Stimulated activated CD8-positive, alpha-beta memory T cell treated with anti-CD3 and anti-CD28 coated beads, Interleukin-4, amount 100 ng/mL, for 24 hours (primary cell): ENCODE measurements at regions not wholly inside any gene's neighbourhood (a gene's known extent, or its start where the extent isn't known, plus 50 kb on each side); places are given as distances from the start of the nearest gene placed in this dataset.
"Not testable (repeated sequence)": the region's sequence is repeated elsewhere in the genome, so short reads cannot be mapped to it uniquely, and the experiment has no call there.

Source experiments
- DNase-seq: peaks from one replicate; pipeline ENCODE4 v3.0.0-alpha.2; 2020; ENCODE audit warnings: low read depth

GRCh38 chr13:48583859-48584311, 51.0 kb upstream of the RCBTB2 start:
- no peak for DNase-seq

DNA sequence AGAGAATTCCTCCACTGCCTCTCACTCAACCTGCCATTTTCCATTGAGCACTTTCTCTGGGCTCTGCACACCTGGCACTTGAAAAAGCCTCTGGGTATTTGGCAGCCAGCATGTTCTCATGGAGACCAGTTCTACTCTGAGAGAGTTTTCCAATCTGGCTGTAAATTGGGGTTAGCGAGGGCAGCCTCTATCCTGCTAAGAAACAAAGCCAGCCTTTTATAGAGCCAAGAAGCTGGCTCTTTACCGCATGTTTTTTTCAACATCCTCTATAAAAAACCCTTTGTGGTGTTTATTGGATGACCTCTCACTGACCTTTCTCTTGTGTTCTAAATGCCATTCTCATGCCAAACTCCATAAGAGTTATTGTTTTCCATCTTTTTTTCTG, 52.6 kb upstream of the RCBTB2 start:
- no peak for DNase-seq

DNA sequence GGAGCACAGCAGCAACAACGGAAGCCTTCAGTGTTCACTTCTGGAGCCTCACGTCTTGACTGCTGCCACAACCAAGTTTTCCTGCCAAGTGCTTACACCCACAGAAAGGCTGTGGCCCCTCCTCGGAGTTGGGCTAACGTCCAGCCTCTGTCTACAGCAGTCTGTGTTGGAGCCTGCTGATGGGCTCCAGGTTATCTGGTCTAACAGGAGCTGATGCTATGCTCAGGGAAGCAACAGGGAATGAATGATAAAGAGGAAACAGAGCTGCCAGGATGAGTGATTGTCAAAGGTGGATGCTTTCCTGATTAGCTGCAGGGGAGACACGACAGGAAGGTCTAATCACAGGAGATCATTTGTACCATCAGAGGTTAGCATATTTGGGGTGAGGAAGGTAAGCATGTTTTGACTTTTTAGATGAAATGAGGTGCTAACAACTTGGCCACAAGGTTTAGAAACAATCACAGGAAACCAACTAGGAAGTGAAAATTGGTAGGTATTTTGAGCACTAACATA, 53.8 kb upstream of the RCBTB2 start:
- no peak for DNase-seq

DNA sequence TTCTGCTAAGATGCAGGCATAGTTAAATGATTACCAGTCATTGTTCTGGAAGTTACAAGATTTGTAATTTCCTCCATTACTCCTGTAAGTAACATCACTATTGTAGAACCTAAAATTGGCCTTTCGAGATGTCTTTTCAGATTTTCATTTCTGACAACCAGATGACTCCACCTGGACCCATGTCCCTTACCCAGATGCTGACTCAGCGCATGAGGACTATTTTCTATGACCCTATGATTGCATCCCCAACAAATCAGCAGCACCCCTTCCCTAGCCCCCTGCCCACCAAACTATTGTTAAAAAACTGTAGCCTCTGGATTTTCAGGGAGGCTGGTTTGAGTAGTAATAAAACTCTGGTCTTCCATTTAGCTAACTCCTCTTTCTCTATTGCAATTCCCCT, 55.2 kb upstream of the RCBTB2 start:
- no peak for DNase-seq

DNA sequence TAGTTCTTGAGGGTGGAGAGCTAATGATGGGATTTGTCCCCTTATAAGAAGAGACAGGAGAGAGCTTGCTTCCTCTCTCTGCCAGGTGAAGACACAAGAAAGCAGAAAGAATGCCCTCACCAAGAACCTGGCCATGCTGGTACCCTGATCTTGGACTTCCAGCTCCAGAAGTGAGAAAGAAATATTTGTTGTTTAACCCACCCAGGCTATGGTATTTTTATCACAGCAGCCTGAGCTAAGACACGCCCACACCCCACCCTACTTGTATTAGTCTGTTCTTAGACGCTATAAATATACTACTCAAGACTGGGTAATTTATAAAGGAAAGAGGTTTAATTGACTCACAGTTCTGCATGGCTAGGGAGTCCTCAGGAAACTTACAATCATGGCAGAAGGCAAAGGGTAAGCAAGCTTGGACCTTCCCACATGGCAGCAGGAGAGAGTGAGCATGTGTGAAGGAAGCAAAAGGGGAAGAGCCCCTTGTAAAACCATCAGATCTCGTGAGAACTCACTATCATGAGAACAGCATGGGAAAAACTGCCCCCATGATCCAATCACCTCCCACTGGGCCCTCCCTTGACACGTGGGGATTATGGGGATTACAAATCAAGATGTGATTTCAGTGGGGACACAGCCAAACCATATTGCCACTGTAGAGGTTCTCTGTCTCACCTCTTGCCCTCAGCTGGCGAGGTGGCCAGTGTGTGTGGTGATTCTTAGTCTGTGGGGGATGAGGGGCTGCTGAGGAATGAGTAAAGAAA, 57.4 kb upstream of the RCBTB2 start:
- no peak for DNase-seq

DNA sequence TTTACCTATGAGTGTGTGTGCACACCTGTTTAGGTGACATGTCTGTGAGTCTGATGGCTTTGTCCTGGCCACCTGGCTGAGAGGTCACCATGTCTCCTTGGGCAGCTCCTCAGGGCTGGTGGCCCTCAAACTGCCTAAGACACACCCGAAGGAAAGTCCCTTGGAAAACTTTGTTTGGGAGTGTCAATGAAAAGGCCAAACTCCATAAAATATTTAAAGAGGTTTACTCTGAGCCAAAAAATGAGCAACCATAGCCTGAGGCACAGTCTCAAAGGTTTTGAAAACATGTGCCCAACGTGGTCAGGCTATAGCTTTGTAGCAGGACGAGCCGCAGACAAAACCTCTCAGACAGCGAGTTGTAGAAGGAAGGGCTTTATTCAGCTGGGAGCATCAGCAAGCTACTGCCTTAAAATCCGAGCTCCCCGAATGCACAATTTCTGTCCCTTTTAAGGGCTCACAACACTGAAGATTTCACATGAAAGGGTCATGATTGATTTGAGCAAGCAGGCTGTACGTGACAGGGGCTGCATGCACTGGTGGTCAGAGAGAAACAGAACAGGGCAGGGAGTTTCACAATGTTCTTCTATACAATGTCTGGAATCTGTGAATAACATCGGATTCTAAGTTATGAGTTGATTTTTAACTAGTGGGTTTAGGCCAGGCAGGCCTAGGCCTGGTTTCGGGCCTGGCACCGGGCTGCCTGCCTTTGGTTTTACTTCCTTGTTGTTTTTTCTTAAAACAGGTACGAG, 58.4 kb upstream of the RCBTB2 start:
- not testable (repeated sequence) for DNase-seq

GRCh38 chr13:48591889-48592687, 59.2 kb upstream of the RCBTB2 start:
- DNase-seq: no peak

- no peak for DNase-seq
Observed at GRCh38 chr13:48592688-48593049, 59.8 kb upstream of the RCBTB2 start.

GRCh38 chr13:48593536-48593935, 60.2 kb upstream of the CYSLTR2 start:
- no peak for DNase-seq

DNA sequence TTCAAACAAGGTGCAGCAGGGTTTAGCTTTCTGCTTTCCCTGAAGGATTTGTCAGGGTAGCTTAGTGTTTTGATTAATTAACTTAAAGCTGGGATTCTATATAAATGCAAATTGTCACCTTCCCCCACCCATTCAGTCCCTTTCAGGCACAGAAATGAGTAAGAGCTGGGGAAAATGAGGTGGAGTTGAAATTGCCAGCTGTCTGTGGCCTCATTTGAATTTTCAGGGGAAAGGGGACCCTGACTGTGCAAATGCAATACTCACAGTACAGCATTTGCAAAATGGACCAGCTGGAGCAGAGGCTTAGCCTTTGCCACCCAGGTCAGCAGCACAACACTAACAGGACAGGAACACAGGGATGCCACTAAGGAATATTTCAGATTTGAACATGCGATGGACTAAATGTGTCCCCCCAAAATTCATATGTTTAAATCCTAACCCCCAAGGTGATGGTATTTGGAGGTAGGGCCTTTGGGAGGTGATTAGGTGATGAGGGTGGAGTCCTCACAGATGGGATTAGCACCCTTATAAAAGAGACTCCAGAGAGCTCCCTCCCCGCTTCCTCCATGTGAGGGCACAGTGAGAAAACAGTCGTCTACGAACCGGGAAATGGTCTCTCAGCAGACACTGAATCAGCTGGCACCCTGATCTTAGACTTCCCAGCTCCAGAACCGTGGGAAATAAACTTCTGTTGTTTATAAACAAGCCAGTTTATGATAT, 59.5 kb upstream of the CYSLTR2 start:
- no peak for DNase-seq

DNA sequence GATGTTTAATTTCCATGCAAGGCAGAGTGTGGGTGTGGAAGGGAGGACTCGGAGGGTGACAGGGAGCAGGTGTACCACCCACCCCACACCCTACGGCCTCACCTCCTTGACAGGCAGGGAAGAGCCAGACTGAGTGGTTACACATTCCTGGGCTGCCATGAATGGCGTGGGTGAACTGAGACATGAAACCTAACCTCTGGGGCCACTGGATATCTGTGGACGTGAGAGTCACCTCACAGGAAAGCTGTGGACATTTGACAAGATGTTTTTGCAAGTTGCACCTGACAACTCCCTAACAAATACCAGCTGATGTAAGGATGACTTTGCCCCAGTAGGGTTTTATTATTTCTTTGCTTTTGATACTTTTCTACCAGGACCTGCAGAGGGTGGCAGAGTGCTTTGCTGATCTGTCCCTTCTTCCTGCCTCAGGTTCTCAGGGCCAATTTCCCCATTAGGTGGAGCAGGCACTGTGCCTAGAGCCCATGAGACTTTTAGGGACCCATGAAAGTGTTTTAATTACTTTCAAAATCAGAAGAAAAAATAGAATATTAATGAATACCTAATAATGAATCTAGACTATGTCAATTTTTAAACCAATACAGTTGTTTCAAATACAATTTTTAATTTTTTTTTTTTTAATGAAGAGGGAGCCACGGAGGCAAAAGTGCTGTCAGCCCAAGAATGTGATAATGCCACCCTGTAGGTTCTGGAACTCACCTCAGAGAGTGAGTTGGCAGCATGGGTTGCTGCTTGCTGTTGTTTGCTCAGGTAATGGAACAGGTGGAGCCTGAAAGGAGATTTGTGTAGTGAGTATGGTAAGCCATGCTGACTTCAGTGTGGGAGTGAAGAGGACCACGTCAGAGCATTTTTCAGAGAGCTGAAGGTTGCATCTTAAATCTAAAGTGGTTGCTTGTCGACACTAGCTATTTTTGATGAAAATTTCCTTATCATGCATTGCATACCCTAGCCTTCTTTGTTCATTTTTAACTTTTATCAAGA, 58.0 kb upstream of the CYSLTR2 start:
- peak; percentile 14 for DNase-seq

DNA sequence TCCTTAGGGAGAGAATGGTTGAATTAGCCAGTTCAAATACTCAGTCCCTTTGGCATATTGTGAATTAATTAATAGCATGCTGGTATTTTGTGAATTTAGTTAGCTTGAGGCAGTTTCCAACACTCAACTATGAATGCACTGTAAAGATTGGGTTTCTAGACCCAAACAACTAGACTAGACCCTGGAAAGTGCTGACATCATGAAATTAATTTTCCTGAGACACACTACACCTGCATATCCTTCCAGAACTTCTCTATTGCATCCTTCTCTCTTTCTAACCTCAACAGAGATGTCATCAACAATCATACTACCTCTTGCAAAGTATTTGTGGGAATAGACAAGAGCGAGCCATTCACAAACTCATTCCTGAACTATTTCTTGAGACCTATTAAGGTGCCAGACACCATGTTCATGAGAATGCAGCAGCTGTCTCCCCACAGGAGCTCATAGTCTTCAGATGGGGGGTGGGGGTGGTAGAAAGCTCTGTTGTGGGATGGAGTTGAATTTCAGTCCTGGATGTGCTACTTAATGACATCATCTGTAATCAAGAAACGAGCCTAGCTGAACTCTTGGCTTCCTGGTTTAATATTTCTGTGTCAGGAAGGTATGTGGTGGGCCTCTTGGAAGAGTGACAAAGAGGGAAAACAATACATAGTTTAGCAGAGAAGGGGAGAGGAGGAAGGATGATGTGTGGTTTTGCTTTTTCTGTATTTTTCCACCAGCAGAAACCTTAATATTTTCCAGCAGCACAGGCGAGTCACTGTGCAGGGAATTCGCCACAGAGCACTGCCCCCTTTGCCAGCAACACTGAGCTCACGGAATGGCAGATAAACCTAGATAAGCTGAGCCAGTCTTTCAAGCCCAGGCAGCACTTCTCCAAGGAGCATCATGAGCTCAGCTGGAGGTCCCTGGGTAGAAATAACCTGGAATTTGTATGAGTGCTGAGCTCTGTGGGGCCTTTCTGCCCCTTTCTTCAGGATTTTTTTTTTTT, 53.1 kb upstream of the CYSLTR2 start:
- no peak for DNase-seq

DNA sequence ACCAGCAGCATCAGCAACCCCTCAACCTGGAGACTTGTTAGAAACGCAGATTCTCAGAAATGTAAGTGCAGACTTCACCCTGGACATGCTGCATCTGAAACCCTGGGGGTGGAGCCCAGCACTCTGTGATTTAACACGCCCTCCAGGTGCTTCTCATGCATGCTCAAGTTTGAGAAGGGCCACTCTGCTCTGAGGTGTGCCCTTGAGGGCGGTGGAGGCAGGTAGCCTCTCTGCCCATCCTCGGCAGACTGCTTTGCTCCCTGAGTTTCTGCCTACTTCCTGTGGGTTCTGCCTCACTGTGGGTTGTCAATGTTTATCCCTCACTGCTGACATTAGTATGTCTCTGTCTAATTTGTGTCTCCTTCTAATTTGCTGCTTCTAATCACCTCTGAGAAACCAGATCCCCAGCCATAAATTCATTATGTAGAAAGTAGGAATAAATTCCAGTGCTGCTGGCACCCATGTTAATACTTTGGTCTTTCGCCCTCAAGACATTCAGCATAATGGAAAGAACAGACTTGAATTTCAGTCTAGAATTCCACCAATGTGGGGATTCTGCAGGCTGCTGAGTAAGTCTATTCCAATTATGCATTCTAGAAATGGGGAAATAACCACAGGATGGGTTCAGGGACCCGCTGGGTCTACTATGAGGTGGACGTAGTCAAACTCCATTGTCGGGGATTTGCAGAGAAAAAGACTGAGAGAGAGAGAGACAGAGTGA, 51.3 kb upstream of the CYSLTR2 start:
- DNase-seq: no peak

- DNase-seq: no peak
Observed at GRCh38 chr13:48603375-48603774, 50.4 kb upstream of the CYSLTR2 start.
